Stimulated activated CD4-positive, alpha-beta T cell treated with anti-CD3 and anti-CD28 coated beads, Interleukin-4, amount 100 ng/mL, for 4 hours (primary cell): ENCODE measurements at regions not wholly inside any gene's neighbourhood (a gene's known extent, or its start where the extent isn't known, plus 50 kb on each side); places are given as distances from the start of the nearest gene placed in this dataset.
"Not testable (repeated sequence)": the region's sequence is repeated elsewhere in the genome, so short reads cannot be mapped to it uniquely, and the experiment has no call there.

ENCODE experiments used
- DNase-seq, 2 experiments: peaks; one replicate each; pipeline ENCODE4 v3.0.0-alpha.2; 2020

DNA sequence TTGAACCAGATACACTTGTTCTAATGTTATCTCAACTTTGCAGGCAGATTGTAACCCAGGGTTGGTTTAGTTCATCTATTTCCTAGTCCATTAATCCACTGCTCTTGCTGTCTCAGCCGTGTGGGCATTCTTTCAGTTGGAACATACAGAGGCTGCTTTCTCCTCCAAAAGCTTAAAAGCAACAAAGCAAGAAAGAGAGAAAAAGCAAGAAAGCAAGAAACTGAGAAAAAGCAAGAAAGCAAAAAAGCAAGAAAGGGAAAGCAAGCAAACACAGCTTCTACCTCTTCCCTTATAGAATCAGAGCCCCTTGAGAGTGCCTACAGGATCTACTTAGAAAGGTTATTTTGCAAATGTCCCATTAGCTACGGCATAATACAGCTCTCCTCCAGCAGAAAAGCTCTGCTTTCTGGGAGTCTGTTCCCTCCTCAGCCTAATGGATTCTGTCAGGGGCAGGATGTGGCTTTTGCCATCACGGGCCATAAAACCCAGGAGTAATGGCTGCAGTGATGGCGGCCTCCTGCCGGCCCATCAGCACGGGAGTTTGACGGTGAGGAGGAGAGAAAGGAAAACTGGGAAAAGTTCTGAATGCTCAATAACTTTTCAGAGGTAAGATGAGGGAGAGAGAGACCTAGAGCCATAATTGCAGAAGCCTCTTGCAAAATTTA, 156.8 kb upstream of the JARID2 start:
- DNase-seq, result no peak

DNA sequence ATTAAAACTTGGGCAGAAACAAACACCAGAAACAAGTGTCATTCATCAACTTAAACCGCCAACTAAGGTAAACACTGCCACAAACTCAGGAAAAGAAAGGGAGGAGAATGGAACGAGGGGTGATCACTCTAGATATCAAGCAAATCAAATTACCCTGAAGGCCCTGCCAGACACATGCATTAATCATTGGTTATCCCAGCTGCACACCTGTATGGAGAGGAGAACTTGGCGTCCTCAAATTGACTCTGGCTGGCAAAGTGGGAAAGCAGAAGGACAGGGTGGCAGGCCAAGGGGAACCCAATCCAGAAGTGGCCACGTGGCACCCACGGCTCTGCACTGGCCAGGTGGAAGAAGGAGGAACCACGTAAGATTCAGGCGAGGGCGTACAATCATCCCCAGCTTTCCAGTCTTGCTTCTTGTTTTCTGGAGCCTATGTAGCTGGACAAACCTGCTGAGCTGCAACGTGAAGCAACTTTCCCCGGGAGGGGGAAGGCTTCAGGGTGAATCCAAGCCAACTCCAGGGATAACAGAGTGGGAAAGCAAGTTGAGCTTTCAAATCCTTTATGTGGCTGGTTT, 156.2 kb upstream of the JARID2 start:
- DNase-seq, result no peak

DNA sequence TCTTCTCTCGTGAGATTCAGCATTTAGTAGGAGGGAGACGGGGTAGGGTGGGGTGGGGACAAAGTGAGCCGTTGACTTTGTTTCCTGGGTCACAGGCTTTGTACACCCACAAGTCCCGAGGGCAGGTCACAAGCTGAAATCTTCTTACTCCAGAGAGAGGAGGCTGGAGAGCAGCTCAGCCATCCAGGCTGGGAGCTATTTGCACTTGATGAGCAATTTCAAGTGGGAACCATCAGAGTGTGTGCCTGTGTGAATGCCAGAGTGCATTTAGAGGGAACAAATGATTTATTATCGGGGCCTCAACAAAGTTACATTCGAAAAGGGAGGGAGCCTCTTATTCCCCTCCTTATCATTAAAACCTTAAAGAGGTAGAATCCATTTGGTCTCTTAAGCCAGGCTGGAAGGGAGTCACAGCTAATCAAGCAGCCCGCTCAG, 155.7 kb upstream of the JARID2 start:
- no peak for DNase-seq

DNA sequence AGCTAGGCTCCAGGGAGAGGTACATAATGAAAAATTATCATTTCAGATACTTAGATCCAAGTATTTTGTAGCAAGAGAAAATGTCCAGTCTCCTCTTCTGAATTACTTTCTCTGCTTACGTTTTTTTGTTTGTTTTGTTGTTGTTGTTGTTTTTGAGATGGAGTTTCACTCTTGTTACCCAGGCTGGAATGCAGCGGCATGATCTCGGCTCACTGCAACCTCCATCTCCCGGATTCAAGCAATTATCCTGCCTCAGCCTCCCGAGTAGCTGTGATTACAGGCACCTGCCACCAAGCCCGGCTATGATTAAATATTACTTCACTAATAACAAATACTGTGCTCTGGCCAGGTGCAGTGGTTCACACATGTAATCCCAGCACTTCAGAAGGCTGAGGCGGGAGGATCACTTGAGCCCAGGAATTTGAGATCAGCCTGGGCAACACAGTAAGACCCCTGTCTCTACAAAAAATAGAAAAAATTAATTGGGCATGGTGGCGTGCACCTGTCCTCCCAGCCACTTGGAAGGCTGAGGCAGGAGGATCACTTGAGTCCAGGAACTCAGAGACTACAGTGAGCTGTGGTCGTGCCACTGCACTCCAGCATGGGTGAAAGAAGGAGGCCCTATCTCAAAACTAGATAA, 155.0 kb upstream of the JARID2 start:
- no peak for DNase-seq

DNA sequence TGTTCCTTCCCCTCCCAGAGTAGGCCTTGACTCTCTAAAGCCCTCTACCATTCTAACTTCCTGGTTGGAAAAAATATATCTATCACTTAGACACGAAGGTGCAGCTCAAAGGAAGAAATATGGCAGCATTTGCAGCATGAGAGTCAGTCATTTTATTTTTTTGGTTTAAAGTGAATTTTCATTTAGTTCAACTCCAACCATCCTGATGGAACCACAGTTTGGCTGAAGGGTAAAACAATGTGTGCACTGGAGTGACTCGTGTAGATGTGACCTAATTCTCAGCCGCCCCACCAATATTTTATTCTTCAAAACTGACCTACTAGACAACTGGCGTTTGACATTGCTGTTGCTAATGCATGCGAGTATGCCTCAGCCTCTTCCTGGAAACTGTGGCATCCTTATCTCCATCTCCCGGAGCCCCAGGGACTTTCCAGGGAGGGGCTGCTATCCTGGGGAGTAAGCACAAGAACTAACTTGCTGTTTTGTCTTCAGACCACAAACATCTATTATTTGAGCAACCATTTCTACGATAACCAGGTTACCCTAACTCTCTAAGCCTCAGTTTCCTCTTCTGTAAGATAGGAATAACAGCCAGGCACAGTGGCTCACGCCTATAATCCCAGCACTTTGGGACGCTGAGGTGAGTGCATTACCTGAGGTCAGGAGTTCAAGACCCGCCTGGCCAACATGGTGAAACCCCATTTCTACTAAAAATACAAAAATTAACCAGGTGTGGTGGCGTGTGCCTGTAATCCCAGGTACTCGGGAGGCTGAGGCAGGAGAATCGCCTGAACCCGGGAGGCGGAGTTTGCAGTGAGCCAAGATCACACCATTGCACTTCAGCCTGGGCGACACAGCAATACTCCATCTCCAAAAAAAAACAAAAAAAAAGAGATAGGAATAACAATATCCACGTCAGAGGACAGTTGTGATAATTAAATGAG, 148.7 kb upstream of the JARID2 start:
- DNase-seq, result no peak

DNA sequence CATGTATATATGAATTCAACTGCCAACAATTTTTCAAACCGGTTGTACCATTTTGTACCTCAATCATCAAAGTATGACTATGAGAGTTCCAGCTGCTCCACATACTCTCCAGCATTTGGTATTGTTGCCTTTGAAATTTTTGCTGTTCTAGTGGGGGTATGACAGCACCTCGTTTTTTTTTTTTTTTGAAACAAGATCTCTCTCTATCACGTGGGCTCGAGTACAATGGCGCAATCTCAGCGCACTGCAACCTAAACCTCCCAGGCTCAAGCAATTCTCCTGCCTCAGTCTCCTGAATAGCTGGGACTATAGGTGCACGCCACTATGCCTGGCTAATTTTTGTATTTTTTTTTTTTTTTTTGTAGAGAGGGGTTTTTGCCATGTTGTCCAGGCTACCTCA, 144.7 kb upstream of the JARID2 start:
- no peak for DNase-seq

DNA sequence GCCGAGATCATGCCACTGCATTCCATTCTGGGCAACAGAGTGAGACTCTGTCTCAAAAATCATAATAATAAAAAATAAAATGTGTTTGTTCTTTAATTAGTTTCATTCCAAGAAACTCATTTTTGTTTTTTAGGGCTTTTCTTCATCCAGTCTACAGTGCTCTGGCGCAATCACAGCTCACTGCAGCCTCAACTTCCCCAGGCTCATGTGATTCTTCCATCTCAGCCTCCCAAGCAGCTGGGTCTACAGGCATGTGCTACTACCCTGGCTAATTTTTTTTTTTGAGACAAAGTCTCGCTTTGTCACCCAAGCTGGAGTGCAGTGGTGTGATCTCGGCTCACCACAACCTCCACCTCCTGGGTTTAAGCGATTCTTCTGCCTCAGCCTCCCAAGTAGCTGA, 143.6 kb upstream of the JARID2 start:
- no peak for DNase-seq

DNA sequence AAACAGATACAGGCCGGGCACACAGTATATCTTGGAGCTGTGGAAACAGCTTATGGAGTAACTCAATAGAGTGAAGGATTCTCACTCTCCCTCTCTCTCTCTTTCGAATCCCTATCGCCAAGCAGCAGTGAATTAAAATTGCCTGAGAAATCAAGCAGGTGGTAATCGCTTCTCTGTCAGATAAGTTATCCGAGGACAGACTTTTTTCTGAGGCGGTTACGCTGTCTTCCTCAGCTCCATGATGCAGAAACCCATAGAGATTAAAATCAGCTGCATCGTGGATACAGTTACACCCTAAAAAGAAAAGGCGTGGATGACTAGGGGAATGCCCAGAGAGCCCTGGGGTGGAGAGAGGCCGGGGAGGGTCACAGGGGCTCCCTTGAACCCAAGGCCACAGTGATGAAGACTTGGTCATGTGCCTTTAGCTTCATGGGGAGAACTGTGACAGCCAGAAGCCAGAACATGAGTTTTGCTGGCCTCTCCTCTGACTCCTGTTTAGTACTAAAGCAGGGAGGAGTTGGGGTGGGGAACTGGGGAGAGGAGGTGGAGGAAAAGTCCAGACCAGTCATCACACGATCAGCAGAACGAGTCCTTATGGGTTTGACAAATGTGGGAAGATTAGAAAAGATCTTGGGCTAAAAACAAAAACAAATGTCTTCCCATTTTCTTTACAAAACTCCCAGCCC, 138.8 kb upstream of the JARID2 start:
- DNase-seq, result no peak

DNA sequence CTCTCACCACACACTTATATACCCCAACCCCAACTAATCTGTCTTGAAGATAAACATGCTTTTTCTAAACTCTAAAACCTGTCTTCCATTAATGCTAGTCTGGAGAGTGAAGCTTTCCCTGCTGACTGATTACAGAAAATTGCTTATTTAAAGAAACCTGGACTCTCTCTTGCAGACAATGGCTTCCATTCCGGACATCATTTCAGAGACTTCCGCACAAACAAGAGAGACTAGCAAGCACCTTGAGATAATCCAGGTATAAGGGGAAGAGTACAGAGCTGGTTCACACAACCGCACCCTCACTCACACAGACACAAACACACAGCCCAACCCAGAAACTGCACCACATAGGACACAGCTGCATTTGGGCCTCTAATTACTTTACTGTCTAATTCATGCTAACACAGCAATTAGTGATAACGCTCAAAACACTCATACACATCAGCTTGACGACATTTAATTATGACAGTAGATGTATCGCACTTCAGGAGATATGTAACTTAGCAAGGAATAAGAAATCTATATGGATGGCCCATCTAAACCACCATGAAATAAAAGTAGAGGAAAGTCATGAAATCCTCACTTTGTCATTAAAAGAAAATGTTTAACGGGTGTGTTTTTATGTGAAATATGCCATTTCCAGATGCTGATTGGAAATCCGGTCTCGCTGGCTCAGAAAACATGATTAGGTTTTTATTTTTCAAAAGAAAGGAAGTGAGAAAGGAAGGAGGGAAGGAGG, 138.1 kb upstream of the JARID2 start:
- no peak for DNase-seq

DNA sequence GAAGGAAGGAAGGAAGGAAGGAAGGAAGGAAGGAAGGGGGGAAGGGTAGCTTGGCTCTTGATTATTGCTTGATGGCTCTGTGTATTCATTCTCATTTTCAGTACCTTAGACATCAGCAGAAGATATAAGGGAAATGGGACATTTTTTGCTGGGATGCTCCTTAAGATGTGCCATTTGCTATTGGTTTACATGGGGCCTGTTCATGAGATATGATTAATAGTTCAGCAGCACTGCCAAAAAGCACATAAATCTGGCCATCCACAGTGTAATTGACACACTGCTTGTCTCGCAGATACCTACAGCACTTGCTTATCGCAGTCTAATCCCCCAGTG, 137.5 kb upstream of the JARID2 start:
- no peak for DNase-seq

DNA sequence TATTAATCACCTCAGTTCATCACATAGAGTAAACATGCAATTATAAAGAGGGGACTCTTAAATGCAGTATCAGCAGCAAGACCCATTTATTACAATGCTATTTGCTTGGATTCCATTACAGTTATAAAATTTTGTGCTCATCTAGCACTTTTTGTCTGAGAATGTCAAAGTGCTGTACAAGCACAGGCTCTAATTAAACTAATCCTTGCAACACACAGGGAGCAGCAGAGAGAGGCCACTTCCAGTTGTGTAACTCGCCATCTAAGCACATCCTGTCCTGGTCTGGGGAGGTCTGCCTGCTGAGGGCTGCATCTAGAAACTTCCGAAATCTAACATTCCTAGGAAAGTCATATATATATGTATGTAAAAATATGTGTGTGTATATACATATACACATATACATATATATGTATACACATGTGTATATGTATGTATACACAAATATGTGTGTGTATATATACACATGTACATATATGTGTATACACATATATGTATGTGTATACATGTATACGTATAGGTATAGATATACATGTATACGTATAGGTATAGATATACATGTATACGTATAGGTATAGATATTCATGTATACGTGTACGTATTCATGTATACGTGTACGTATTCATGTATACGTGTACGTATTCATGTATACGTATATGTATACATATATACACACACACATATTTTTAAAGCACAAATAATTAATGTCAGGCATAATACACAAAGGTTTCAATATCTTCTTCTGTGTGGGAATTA, 136.4 kb upstream of the JARID2 start:
- no peak for DNase-seq

DNA sequence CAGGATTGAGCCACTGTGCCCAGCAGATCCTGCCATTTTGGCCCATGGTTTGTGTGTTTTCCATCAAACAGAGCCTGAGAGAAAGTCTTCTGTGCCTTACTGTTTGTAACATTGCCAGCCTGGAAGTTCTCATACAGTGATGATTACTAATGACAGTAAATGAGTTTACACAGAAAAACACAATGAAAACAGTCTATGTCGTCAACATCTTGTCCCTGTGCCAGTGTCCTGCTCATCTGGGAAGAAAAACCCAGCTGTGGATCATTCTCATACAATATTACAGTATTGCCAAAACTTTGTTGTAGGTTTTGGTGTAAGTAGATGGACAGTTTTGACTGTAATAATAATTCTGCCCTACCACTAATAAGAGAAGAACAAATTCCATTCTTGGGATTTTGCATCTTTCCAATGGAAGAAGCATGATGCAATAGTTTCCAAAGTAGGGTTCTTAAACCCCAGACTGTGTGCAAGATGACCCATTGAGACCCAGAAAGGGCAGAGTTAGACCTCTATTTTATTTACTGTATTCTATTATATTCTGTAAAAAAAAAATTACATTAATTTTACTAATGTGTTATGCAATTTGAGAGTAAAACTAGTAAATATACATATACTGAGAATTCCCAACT, 135.0 kb upstream of the JARID2 start:
- no peak for DNase-seq

DNA sequence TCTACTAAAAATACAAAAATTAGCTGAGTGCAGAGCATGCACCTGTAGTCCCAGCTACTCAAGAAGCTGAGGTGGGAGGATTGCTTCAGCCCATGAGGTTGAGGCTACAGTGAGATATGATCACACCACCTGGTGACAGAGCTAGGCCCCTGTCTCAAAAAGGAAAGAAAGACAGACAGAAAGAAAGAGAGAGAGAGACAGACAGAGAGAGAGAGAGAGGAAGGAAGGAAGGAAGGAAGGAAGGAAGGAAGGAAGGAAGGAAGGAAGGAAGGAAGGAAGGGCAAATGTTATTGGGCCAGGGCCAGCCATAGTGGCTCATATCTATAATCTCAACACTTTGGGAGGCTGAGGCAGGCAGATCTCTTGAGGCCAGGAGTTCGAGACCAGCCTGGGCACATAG, 134.3 kb upstream of the JARID2 start:
- DNase-seq, result not testable (repeated sequence)

DNA sequence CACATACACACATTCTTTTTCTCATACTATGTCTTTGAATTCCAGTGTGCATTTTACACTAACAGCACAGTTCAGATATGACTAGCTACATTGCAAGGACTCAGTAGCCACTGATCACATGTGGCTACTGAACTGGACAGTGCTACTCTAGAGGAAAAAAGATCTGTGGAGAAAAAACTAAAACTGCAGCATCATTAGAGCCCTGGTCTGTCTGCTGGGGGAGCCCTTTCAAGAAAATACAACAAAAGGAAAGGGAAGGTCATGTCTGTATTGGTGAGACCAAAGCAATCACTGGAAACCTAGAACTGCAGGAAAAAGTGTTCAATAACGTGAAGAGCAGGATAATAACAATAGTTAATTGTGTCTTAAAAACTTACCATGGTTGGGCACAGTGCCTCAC, 132.3 kb upstream of the JARID2 start:
- no peak for DNase-seq

DNA sequence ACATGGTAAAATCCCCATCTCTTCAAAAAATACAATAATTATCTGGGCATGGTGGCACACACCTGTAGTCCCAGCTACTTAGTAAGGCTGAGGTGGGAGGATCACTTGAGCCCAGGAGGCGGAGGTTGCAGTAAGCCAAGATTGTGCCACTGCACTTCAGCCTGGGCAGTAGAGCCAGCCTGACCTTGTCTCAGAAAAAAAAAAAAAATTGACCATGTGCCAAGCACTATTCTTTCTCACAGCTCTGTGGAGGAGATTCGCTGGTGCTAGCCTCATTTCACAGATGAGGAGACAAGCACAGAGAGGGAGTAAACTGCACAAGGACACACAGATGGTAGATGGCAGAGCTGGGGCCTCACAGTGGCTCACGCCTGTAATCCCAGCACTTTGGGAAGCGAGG, 131.8 kb upstream of the JARID2 start:
- DNase-seq, result no peak

DNA sequence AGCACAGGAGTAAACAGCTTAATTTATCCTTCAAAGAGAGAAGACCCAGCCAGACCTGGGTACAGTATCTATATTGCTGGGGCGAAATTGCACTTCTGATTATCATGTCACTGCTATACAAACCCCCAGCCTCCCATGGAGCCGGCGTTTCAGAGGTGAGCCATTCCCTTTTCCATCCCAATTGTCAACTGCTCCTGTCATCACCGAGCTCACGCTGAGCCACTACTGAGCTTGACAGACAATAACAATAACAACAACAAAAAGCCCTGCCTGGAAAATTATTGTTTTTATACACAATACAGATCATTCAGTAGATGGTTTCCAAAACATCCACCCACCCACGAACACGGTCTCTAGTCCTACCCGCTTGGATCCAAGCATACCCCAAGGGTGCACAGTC, 129.0 kb upstream of the JARID2 start:
- DNase-seq, result no peak

DNA sequence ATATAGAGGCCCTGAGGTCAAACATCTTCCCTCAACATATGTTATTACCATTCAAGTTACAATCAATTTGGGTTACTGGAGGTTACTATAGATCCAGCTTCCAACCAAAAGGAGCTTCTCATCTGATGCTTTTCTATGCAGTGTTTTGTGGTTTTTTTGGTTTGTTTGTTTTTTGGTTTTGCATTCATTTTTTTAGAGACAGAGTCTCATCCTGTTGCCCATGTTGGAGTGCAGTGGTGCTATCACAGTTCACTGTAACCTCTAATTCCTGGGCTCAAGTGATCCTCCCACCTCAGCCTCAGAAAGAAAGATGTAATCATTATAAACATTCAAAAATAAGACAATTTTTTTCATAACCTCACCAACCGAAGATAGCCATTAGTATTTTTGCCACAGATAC, 124.4 kb upstream of the JARID2 start:
- no peak for DNase-seq

DNA sequence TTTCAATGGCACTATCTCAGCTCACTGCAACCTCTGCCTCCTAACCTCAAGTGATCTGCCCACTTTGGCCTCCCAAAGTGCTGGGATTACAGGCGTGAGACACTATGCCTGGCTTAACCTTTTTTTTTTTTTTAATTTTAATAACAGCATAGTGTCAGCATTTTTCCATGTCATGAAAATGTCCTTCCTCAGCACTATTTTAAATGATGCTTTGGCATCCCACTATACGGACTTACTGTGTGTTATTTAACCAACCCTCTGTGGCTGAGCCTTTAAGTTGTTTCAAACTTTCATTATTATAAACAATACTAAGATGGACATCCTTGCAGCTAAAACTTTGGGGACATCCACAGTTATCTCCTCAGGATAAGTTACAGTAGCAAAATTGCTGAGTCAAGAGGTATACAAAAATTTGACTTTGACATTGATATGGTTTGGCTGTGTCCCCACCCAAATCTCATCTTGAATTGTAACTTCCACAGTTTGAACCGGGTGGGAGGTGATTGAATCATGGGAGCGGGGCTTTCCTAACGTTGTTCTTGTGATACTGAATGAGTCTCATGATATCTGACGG, 123.8 kb upstream of the JARID2 start:
- no peak for DNase-seq

DNA sequence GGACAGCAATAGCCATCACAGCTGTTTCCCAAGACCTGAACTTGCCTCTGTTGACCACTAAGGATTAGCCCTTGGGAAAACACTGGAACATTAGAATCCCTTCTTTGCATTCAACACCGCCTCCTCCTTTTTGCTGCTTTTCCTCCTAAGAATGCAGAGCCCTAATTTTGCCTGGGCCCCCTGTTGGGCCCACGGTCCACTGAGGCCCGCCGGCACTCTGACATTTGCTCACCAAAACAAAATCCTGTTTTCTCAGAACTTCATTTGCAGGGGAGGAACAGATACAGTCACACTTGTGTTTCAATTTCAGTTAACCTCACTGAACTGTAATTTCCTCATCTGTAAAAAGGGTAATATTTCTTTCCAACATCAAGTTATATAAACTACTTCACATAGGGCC, 116.0 kb upstream of the JARID2 start:
- DNase-seq, result no peak

DNA sequence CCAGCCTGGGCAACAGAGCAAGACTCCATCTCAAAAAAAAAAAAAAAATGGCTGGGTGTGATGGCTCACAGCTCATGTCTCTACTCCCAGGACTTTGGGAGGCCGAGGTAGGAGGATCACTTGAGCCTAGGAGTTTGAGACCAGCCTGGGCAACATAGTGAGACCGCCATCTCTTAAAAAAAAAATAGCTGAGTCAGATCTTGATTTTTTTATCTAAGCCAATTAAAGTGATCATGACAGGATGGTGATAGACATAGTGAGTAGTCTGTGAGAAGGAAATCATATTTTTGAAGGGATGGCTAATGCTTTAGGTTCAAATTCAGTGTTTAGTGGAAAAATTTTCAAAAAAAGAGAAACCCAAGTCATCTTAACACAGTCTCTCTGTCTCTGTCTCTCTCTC, 114.6 kb upstream of the JARID2 start:
- no peak for DNase-seq

DNA sequence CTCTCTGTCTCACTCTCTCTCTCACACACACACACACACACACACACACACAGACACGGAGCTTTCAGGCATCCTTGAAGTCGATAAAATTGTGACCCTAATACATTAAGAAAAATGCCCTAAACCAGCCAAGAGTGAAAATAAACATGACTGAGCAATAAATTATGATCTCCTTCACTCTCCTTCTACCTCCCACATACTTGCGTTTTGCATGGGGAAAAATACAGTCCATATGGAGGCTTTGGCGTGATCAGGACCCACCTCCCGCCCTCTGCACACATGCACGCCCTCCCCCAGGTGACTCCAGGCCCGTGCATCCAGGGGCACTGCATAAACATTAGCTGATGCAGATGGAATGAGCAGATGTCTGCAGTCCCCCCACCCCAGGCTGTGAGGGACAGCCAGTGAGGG, 114.2 kb upstream of the JARID2 start:
- no peak for DNase-seq
